HepG2 (cell line): ENCODE measurements at regions not wholly inside any gene's neighbourhood (a gene's known extent, or its start where the extent isn't known, plus 50 kb on each side); places are given as distances from the start of the nearest gene placed in this dataset.

ENCODE experiments used
- ATAC-seq: fragments of 200-7000 bp; cut with Tn5 transposase; 3 replicates; pipeline ENCODE4 v1.9.1; 2020; ENCODE audit warnings: mild to moderate bottlenecking, moderate library complexity
- BruUV-seq: library from RNA; stranded (reverse); fragments of 400-500 nt; replicated peaks from 2 replicates; lab custom pipeline; 2021; lab: Mats Ljungman, UMichigan
- CTCF ChIA-PET: fragments of 300-600 bp; formaldehyde crosslinking; extraction: SDS; loops from one replicate; lab custom pipeline; 2021; ENCODE audit warnings: low total read pairs, inconsistent platforms, low intra/inter-chr PET ratio; lab: Yijun Ruan, JAX
- POLR2A ChIA-PET: fragments of 350-600 bp; sonication (Branson Sonifier 250); formaldehyde crosslinking; loops from one replicate; lab custom pipeline; 2020; ENCODE audit warnings: antibody characterized with exemption, inconsistent platforms; lab: Yijun Ruan, JAX
- DNase-seq: peaks from one replicate; pipeline ENCODE4 v3.0.0-alpha.2; 2015; ENCODE audit warnings: low spot score
- FAIRE-seq: peaks from 3 replicates; lab custom pipeline; 2011; peaks lifted over from hg19 to GRCh38; lab: Jason Lieb, UNC
- H2AFZ ChIP-seq: one replicate; pipeline ENCODE4 v1.6.1; 2011; ENCODE audit warnings: low read length, inconsistent platforms
- H3K27ac ChIP-seq: fragments of 300-600 bp; 3 replicates; pipeline ENCODE4 v1.8.0; 2011; ENCODE audit warnings: mixed run types, mild to moderate bottlenecking, mixed read lengths, low read length, inconsistent platforms; ENCODE audit not compliant: insufficient read depth; ENCODE audit errors: extremely low read length
- H3K27me3 ChIP-seq, 2 experiments: fragments of 200-600 bp in 1 of 2; 2 replicates in 1 of 2; 3 replicates in 1 of 2; pipeline versions ENCODE4 v1.6.0 to v1.8.0; 2011; ENCODE audit warnings: low read length in 2 of 2, mild to moderate bottlenecking in 2 of 2, moderate library complexity in 2 of 2, inconsistent platforms in 1 of 2; ENCODE audit not compliant: insufficient read depth in 2 of 2, control insufficient read depth in 1 of 2
- H3K36me3 ChIP-seq, 2 experiments: fragments of 200-600 bp in 1 of 2; replicated peaks in 1 of 2; 2 replicates in 1 of 2; 3 replicates in 1 of 2; pipeline versions ENCODE4 v1.5.1 to v1.8.0; 2011; ENCODE audit warnings: low read length in 2 of 2, inconsistent platforms in 1 of 2; ENCODE audit not compliant: insufficient read depth in 2 of 2, control insufficient read depth in 1 of 2
- H3K4me1 ChIP-seq: 2 replicates; pipeline ENCODE4 v1.5.1; 2012; ENCODE audit warnings: low read length, inconsistent platforms; ENCODE audit not compliant: insufficient read depth
- H3K4me2 ChIP-seq: 2 replicates; pipeline ENCODE4 v1.6.0; 2011; ENCODE audit warnings: low read depth, low read length, inconsistent platforms
- H3K4me3 ChIP-seq, 3 experiments: fragments of 200-600 bp in 1 of 3; sonication (generic), shearing (Covaris generic) in 1 of 3; replicated peaks in 1 of 3; 2 replicates each; pipeline ENCODE4 v1.5.1; 2011 to 2016; ENCODE audit warnings: low read length in 3 of 3, inconsistent platforms in 2 of 3, low read depth in 2 of 3, mild to moderate bottlenecking in 2 of 3, control low read depth in 1 of 3, mixed read lengths in 1 of 3; ENCODE audit not compliant: insufficient read depth in 1 of 3
- H3K79me2 ChIP-seq: one replicate; pipeline ENCODE4 v1.6.1; 2011; ENCODE audit warnings: low read length, inconsistent platforms; ENCODE audit not compliant: insufficient read depth
- H3K9ac ChIP-seq: 2 replicates; pipeline ENCODE4 v1.6.0; 2011; ENCODE audit warnings: mild to moderate bottlenecking, low read depth, low read length, inconsistent platforms; ENCODE audit not compliant: insufficient read depth
- H3K9me3 ChIP-seq: 2 replicates; pipeline ENCODE4 v1.5.1; 2012; ENCODE audit warnings: mild to moderate bottlenecking, low read length
- H4K20me1 ChIP-seq: 2 replicates; pipeline ENCODE4 v1.6.0; 2011; ENCODE audit warnings: inconsistent platforms, mild to moderate bottlenecking, low read length, moderate library complexity; ENCODE audit not compliant: insufficient read depth
- BORCS8-MEF2B ChIP-seq: sonication (generic); formaldehyde crosslinking; IDR thresholded peaks from 2 replicates; pipeline ENCODE4 v1.8.0; 2022; ENCODE audit warnings: mild to moderate bottlenecking, missing genetic modification reagents
- DR1 ChIP-seq: sonication (generic); formaldehyde crosslinking; IDR thresholded peaks from 2 replicates; pipeline ENCODE4 v1.8.0; 2021; ENCODE audit warnings: mild to moderate bottlenecking, missing genetic modification reagents, inconsistent platforms
- ESRRA ChIP-seq: sonication (generic); formaldehyde crosslinking; IDR thresholded peaks from 2 replicates; pipeline ENCODE4 v1.5.1; 2020; ENCODE audit warnings: mild to moderate bottlenecking, low read depth, missing genetic modification reagents
- MEIS1 ChIP-seq: sonication (generic); formaldehyde crosslinking; IDR thresholded peaks from 2 replicates; pipeline ENCODE4 v1.9.0; 2021; ENCODE audit warnings: mild to moderate bottlenecking, missing genetic modification reagents, moderate library complexity, borderline replicate concordance
- RFX1 ChIP-seq: fragments of 450-650 bp; IDR thresholded peaks from 2 replicates; pipeline ENCODE4 v1.6.1; 2017
- SIN3A ChIP-seq: IDR thresholded peaks from 2 replicates; pipeline ENCODE4 v1.6.1; 2011; ENCODE audit warnings: low read depth, mild to moderate bottlenecking, control low read depth, low read length, borderline replicate concordance
- STAG1 ChIP-seq: sonication (generic); formaldehyde crosslinking; IDR thresholded peaks from 2 replicates; pipeline ENCODE4 v1.4.0; 2020; ENCODE audit warnings: missing genetic modification reagents
- TBX2 ChIP-seq: sonication (generic); formaldehyde crosslinking; IDR thresholded peaks from 2 replicates; pipeline ENCODE4 v1.5.0; 2020; ENCODE audit warnings: missing genetic modification reagents, mild to moderate bottlenecking, borderline replicate concordance
- TCF7L2 ChIP-seq: IDR thresholded peaks from 2 replicates; pipeline ENCODE4 v1.6.1; 2011; ENCODE audit warnings: mild to moderate bottlenecking, low read depth, low read length, moderate library complexity
- TRIM22 ChIP-seq: fragments of 450-650 bp; IDR thresholded peaks from 2 replicates; pipeline ENCODE4 v1.6.1; 2017
- ZNF430 ChIP-seq: sonication (generic); formaldehyde crosslinking; IDR thresholded peaks from 2 replicates; pipeline ENCODE4 v1.9.0; 2021; ENCODE audit warnings: mild to moderate bottlenecking, missing genetic modification reagents
- ZNF552 ChIP-seq: sonication (generic); formaldehyde crosslinking; IDR thresholded peaks from 2 replicates; pipeline ENCODE4 v1.9.0; 2022; ENCODE audit warnings: missing genetic modification reagents, mild to moderate bottlenecking, borderline replicate concordance
- WGBS: methylation state at CpG from one replicate; pipeline ENCODE4 v1.1.6; 2017; ENCODE audit warnings: low lambda C conversion rate; 5-methylcytosine and 5-hydroxymethylcytosine counted together
- in situ Hi-C: cut with HindIII; loops from 2 replicates; pipeline ENCODE4 v1.10.0; 2017; ENCODE audit warnings: low pct_unique_long_range_greater_than_20kb; ENCODE audit not compliant: extremely low pct_ligation_motif_present
- intact Hi-C: fragments of 100-400 bp; cut with micrococcal nuclease; formaldehyde crosslinking; loops from one replicate; pipeline ENCODE4 v1.10.0; 2022; ENCODE audit not compliant: unreplicated experiment
- TF ChIP-seq, protein P1 (sequence below): sonication (generic); formaldehyde crosslinking; IDR thresholded peaks from 2 replicates; pipeline ENCODE4 v1.9.0; 2022; ENCODE audit warnings: low read depth, missing genetic modification reagents

DNA sequence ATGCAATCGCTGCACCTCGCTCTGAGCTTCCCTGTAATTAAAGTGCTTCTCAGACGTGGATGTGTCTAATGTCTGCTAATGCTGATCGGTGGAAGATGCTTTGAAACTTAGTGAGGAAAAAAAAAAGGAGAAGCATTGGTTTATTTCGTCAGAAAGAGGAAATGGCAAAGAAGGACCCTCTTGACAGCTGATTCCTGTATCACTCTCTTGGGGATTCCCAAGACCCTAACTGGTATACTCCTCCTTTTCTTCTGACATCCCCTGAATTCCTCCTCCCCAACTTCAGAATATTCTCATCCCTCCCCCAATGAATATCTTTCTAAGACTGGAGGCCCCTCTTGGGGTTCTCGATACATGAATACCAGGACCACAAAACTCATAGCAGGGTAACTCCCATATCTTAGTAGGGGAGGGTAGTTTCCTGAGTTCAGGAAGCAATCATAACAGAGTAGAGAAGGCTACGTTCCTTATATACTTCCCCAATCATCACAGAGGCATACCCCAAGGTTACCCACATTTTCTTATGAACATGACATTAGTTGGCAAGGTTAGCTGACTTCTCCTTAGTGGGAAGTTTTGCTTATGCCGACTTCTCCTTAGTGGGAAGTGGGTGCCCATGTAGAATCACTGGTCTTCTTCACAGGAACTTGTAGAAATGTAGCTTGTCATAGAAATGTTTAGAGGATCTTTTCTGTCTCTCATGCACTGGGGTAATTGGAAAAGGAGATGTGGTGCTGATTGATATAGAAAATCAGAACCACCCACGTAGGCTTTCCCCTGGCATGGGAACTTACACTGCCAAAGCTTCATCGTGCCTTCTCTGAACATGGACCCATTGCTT lies 63.8 kb upstream of the ATXN1 start:
- POLR2A ChIA-PET: no interaction called here
- FAIRE-seq: no peak
- H3K9ac ChIP-seq: no peak overlapping the region
- peaks cover 36% of the 10 kb centered on the region for H3K4me1 ChIP-seq
- no peaks in the 10 kb centered on the region for H3K36me3 ChIP-seq
- TF ChIP-seq STAG1 (CRISPR knock-in tag): no peak
- no peak for TF ChIP-seq TCF7L2
- no peak for TF ChIP-seq BORCS8-MEF2B (CRISPR knock-in tag)
- TF ChIP-seq TBX2 (CRISPR knock-in tag): no peak
- TF ChIP-seq ZNF430 (CRISPR knock-in tag): no peak
- TF ChIP-seq, protein P1, sequence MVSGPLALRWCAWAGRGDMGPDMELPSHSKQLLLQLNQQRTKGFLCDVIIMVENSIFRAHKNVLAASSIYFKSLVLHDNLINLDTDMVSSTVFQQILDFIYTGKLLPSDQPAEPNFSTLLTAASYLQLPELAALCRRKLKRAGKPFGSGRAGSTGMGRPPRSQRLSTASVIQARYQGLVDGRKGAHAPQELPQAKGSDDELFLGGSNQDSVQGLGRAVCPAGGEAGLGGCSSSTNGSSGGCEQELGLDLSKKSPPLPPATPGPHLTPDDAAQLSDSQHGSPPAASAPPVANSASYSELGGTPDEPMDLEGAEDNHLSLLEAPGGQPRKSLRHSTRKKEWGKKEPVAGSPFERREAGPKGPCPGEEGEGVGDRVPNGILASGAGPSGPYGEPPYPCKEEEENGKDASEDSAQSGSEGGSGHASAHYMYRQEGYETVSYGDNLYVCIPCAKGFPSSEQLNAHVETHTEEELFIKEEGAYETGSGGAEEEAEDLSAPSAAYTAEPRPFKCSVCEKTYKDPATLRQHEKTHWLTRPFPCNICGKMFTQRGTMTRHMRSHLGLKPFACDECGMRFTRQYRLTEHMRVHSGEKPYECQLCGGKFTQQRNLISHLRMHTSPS (CRISPR knock-in tag): no peak
- TF ChIP-seq ZNF552 (CRISPR knock-in tag): no peak
- TF ChIP-seq SIN3A: no peak
- TF ChIP-seq TRIM22: no peak
- no peak for TF ChIP-seq ESRRA
- no peak for TF ChIP-seq DR1 (CRISPR knock-in tag)
- no peak for TF ChIP-seq MEIS1
- TF ChIP-seq RFX1: no peak
- H3K27ac ChIP-seq: no peak overlapping the region
- H4K20me1 ChIP-seq: no peaks in the 10 kb centered on the region
- intact Hi-C loops (loop anchor here (5.0 kb wide), 1 partner anchor 63 kb away; the partner anchor contains the start of gene ATXN1), in situ Hi-C loops (no loop called here)
- WGBS: 61% methylated on average over 10 of the region's 10 CpGs
- no peak overlapping the region for H3K4me2 ChIP-seq
- no peak overlapping the region for H3K4me3 ChIP-seq
- no peak for DNase-seq
- CTCF ChIA-PET: no interaction called here
- no TSS peak for BruUV-seq
- no peaks in the 10 kb centered on the region for H3K79me2 ChIP-seq
- ATAC-seq: no peak
- H2AFZ ChIP-seq: no peak overlapping the region
- H3K9me3 ChIP-seq: no peaks in the 10 kb centered on the region
- no peaks in the 10 kb centered on the region; a peak in 1 of 5 replicates for H3K27me3 ChIP-seq
